GM12878 (cell line): ENCODE measurements at regions not wholly inside any gene's neighbourhood (a gene's known extent, or its start where the extent isn't known, plus 50 kb on each side); places are given as distances from the start of the nearest gene placed in this dataset.

Experiments
- ATAC-seq: fragments of 200-7000 bp; cut with Tn5 transposase; 3 replicates; pipeline ENCODE4 v1.9.1; 2020; ENCODE audit warnings: mild to moderate bottlenecking, moderate library complexity
- BruUV-seq: library from RNA; stranded (reverse); fragments of 400-500 nt; replicated peaks from 2 replicates; lab custom pipeline; 2021; lab: Mats Ljungman, UMichigan
- CTCF ChIA-PET: fragments of 300-600 bp; sonication (Branson Sonifier 250); formaldehyde crosslinking; extraction: SDS; loops from one replicate; lab custom pipeline; 2021; ENCODE audit warnings: inconsistent platforms; lab: Yijun Ruan, JAX
- POLR2A ChIA-PET: fragments of 350-600 bp; formaldehyde crosslinking; extraction: SDS; loops from one replicate; lab custom pipeline; 2021; ENCODE audit warnings: inconsistent platforms; lab: Charles Lee
- RAD21 ChIA-PET: fragments of 300-600 bp; sonication (Branson Sonifier 250); formaldehyde crosslinking; loops from one replicate; lab custom pipeline; 2023; ENCODE audit warnings: antibody characterized with exemption; ENCODE audit not compliant: unreplicated experiment; lab: Charles Lee
- SMC1A ChIA-PET: fragments of 300-600 bp; sonication (Branson Sonifier 250); formaldehyde crosslinking; loops from one replicate; lab custom pipeline; 2023; ENCODE audit not compliant: unreplicated experiment, uncharacterized antibody; lab: Charles Lee
- DNase-seq: peaks from one replicate; pipeline ENCODE4 v3.0.0-alpha.2; 2011; ENCODE audit warnings: low read depth, low spot score
- FAIRE-seq: peaks from 3 replicates; lab custom pipeline; 2011; peaks lifted over from hg19 to GRCh38; lab: Jason Lieb, UNC
- H2AFZ ChIP-seq: 2 replicates; pipeline ENCODE4 v1.6.0; 2011; ENCODE audit warnings: low read depth, low read length, control low read depth; ENCODE audit not compliant: control insufficient read depth
- H3K27ac ChIP-seq: 2 replicates; pipeline ENCODE4 v1.5.1; 2011; ENCODE audit warnings: control low read depth; ENCODE audit not compliant: control insufficient read depth, insufficient read depth
- H3K27me3 ChIP-seq, 2 experiments: replicated peaks in 1 of 2; 2 replicates each; pipeline versions ENCODE4 v1.6.0 to v1.6.1; 2011; ENCODE audit warnings: low read length in 1 of 2; ENCODE audit not compliant: control insufficient read depth in 2 of 2, insufficient read depth in 2 of 2
- H3K36me3 ChIP-seq, 2 experiments: 2 replicates each; pipeline ENCODE4 v1.5.1; 2011; ENCODE audit warnings: low read length in 1 of 2; ENCODE audit not compliant: control insufficient read depth in 2 of 2, insufficient read depth in 2 of 2
- H3K4me1 ChIP-seq: 2 replicates; pipeline ENCODE4 v1.6.1; 2011; ENCODE audit warnings: mild to moderate bottlenecking, low read length, moderate library complexity, mixed read lengths; ENCODE audit not compliant: control insufficient read depth, insufficient read depth
- H3K4me2 ChIP-seq: 2 replicates; pipeline ENCODE4 v1.6.0; 2011; ENCODE audit warnings: control low read depth; ENCODE audit not compliant: control insufficient read depth, insufficient read depth
- H3K4me3 ChIP-seq: fragments of 200-600 bp; sonication (generic); 2 replicates; pipeline ENCODE4 v1.5.1; 2016
- H3K79me2 ChIP-seq: 2 replicates; pipeline ENCODE4 v1.6.0; 2011; ENCODE audit warnings: low read length; ENCODE audit not compliant: control insufficient read depth, insufficient read depth
- H3K9ac ChIP-seq: 2 replicates; pipeline ENCODE4 v1.8.0; 2011; ENCODE audit warnings: low read length, control low read depth, mixed read lengths; ENCODE audit not compliant: control insufficient read depth, insufficient read depth
- H3K9me3 ChIP-seq: replicated peaks from 3 replicates; pipeline ENCODE4 v1.5.1; 2011; ENCODE audit warnings: mild to moderate bottlenecking, low read length; ENCODE audit not compliant: control insufficient read depth, insufficient read depth
- H4K20me1 ChIP-seq: 2 replicates; pipeline ENCODE4 v1.6.0; 2011; ENCODE audit not compliant: control insufficient read depth, insufficient read depth
- ETV6 ChIP-seq, 2 experiments: fragments of 450-650 bp in 1 of 2; IDR thresholded peaks in 1 of 2; conservative IDR thresholded peaks in 1 of 2; 2 replicates each; pipeline ENCODE4 v1.6.1; 2014; ENCODE audit warnings: antibody characterized with exemption in 1 of 2, borderline replicate concordance in 1 of 2, low read depth in 1 of 2, mild to moderate bottlenecking in 1 of 2, moderate library complexity in 1 of 2
- HDAC2 ChIP-seq: fragments of 200-600 bp; sonication (generic); IDR thresholded peaks from 2 replicates; pipeline ENCODE4 v1.6.1; 2017
- JUND ChIP-seq: IDR thresholded peaks from 2 replicates; pipeline ENCODE4 v1.6.1; 2012; ENCODE audit warnings: low read depth, mild to moderate bottlenecking, low read length, improper control_type of control experiment, moderate library complexity
- MEF2A ChIP-seq: IDR thresholded peaks from 2 replicates; pipeline ENCODE4 v1.6.1; 2011; ENCODE audit warnings: low read depth, mild to moderate bottlenecking, low read length, moderate library complexity; ENCODE audit not compliant: insufficient read depth
- MYB ChIP-seq: fragments of 150-350 bp; IDR thresholded peaks from 2 replicates; pipeline ENCODE4 v1.6.1; 2014; ENCODE audit warnings: mild to moderate bottlenecking, low read depth, low read length, borderline replicate concordance
- POLR2AphosphoS2 ChIP-seq: IDR thresholded peaks from 2 replicates; pipeline ENCODE4 v1.6.1; 2011; ENCODE audit warnings: low read depth, mild to moderate bottlenecking, low read length, improper control_type of control experiment, moderate library complexity
- RELB ChIP-seq: fragments of 450-650 bp; IDR thresholded peaks from 2 replicates; pipeline ENCODE4 v1.6.1; 2017; ENCODE audit warnings: low read depth, mild to moderate bottlenecking, moderate library complexity
- RFX5 ChIP-seq: IDR thresholded peaks from 2 replicates; pipeline ENCODE4 v1.6.1; 2011; ENCODE audit warnings: low read depth, low read length, improper control_type of control experiment
- TCF3 ChIP-seq: IDR thresholded peaks from 2 replicates; pipeline ENCODE4 v1.6.1; 2012; ENCODE audit warnings: low read depth, mild to moderate bottlenecking, low read length, borderline replicate concordance; ENCODE audit not compliant: insufficient read depth
- ZNF384 ChIP-seq: IDR thresholded peaks from 2 replicates; pipeline ENCODE4 v1.6.1; 2012; ENCODE audit warnings: low read depth, mild to moderate bottlenecking, low read length, improper control_type of control experiment, borderline replicate concordance
- WGBS: methylation state at CpG from one replicate; pipeline ENCODE4 v1.1.6; 2016; ENCODE audit warnings: low lambda C conversion rate; ENCODE audit not compliant: insufficient replicate concordance, insufficient coverage; ENCODE audit errors: missing lambda C conversion rate; 5-methylcytosine and 5-hydroxymethylcytosine counted together
- in situ Hi-C: fragments of 300-500 bp; cut with MboI; formaldehyde crosslinking; loops from 9 replicates; pipeline ENCODE4 v1.14.3; 2018; ENCODE audit warnings: mixed read lengths
- intact Hi-C: fragments of 100-400 bp; cut with micrococcal nuclease; formaldehyde crosslinking; loops from one replicate; pipeline ENCODE4 v1.14.2; 2022; ENCODE audit not compliant: unreplicated experiment
- TF ChIP-seq, protein P1 (sequence below): fragments of 450-650 bp; IDR thresholded peaks from 2 replicates; pipeline ENCODE4 v1.6.1; 2014; ENCODE audit warnings: mild to moderate bottlenecking

DNA sequence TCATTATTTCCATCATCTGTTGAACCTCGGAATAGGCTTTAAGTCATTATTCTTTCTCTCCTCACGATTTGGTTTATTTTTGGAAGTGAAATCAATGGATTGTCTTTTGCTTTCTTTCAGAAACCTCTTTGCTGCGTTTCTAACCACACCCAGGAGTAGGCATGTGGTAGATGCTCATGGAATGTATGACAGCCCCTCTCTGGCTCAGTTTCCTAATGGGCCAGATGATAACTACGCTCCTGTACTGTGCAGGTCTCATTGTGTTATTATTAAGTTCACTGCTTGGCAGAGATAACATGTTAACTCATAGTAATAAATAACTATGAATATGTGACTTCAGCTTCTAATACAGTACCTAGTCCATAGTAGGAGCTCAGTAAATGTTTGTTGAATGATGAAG, 175.5 kb upstream of the KLF4 start (continued):
- TF ChIP-seq MEF2A (no peak), RFX5 (no peak), TCF3 (no peak), JUND (no peak), HDAC2 (no peak), MYB (no peak), RELB (no peak), ZNF384 (no peak)
- TF ChIP-seq, all 136 proteins: peak for 0

DNA sequence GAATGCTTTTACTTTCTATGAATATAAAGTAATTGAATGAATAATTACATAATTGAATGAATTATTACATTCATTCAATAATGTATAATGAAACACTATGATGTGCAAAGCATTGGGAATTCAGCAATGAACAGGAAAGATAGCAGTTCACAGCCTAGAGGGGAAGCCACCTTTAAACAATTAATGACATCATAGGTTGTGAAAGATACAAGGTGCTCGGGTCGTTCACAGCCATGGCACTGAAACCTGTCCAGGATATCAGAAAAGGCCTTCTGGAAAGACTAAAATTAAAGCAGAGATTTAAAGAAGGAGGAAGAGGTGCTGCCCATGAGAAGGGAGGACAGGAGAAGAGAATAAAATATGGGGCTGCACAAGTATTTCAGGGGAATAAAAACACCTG, 171.4 kb upstream of the KLF4 start:
- Histone ChIP-seq H3K27me3 (no peaks in the 10 kb centered on the region; a peak in 1 of 4 replicates), H3K9me3 (no peaks in the 10 kb centered on the region), H3K4me2 (no peak overlapping the region), H3K9ac (no peak overlapping the region), H3K4me3 (no peak overlapping the region), H2AFZ (no peak overlapping the region), H4K20me1 (no peaks in the 10 kb centered on the region), H3K27ac (no peak overlapping the region), H3K79me2 (no peaks in the 10 kb centered on the region), H3K4me1 (no peaks in the 10 kb centered on the region), H3K36me3 (no peaks in the 10 kb centered on the region)
- FAIRE-seq: no peak
- WGBS: 0% methylated on average over 2 of the region's 2 CpGs
- BruUV-seq: no TSS peak
- intact Hi-C loops: no loop called here
- SMC1A ChIA-PET: no interaction called here
- TF ChIP-seq POLR2AphosphoS2 (no peak), ETV6 (conservative IDR thresholded peaks at IDR 0.05 in 1 of 2, IDR thresholded peaks at IDR 0.05 in 1 of 2; ENCODE audit: borderline replicate concordance in 1 of 2, low read depth in 1 of 2) (no peak)
- TF ChIP-seq, protein P1, sequence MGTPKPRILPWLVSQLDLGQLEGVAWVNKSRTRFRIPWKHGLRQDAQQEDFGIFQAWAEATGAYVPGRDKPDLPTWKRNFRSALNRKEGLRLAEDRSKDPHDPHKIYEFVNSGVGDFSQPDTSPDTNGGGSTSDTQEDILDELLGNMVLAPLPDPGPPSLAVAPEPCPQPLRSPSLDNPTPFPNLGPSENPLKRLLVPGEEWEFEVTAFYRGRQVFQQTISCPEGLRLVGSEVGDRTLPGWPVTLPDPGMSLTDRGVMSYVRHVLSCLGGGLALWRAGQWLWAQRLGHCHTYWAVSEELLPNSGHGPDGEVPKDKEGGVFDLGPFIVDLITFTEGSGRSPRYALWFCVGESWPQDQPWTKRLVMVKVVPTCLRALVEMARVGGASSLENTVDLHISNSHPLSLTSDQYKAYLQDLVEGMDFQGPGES: no peak
- RAD21 ChIA-PET: no interaction called here
- POLR2A ChIA-PET: no interaction called here
- in situ Hi-C loops: no loop called here
- CTCF ChIA-PET: no interaction called here
- no peak for ATAC-seq
- no peak for DNase-seq
